SH-SY5Y (cell line): ENCODE measurements at regions not wholly inside any gene's neighbourhood (a gene's known extent, or its start where the extent isn't known, plus 50 kb on each side); places are given as distances from the start of the nearest gene placed in this dataset.

Source experiments
- GATA2 ChIP-seq: IDR thresholded peaks from 2 replicates; pipeline ENCODE4 v1.6.1; 2011; ENCODE audit warnings: mild to moderate bottlenecking, low read depth, low read length
- GATA3 ChIP-seq: IDR thresholded peaks from 2 replicates; pipeline ENCODE4 v1.6.1; 2011; ENCODE audit warnings: low read depth, mild to moderate bottlenecking, low read length, moderate library complexity

DNA sequence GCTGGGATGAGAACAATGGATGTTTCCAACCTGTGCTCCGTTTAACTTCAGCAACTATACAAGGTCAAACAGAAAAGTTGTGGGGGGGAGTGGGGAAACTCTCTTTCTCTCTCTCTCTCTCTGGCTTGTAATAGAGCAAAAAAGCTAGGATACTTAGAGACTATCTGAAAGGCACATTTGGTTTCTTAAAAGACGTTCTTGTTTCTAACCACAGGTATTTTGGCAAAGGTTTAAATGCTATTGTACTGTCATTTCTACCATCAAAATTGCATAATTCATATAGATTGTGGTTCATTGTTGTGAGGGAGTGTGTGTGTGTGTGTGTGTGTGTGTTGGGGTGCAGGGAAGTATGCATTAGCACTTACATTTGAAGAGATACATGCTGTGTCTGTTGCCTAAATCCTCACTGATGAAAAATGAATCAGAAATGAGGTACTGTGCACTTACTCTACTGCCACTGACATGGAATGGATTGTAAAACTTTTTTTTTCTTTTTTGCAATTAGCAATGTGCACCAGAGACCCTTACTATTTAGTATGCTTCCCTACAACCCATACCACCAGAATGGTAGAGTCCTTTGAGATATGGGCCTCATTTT, 841.0 kb upstream of the PIK3C3 start:
- no peak for TF ChIP-seq GATA3
- TF ChIP-seq GATA2 = no peak
